ENCODE measurements at regions not wholly inside any gene's neighbourhood (a gene's known extent, or its start where the extent isn't known, plus 50 kb on each side); places are given as distances from the start of the nearest gene placed in this dataset.
"Not testable (repeated sequence)": the region's sequence is repeated elsewhere in the genome, so short reads cannot be mapped to it uniquely, and the experiment has no call there.

- DNase-seq (ENCODE audit: low read depth) = no peak
- TF ChIP-seq CTCF (IDR thresholded peaks at IDR 0.05; ENCODE audit: insufficient read depth, low read length) = no peak
- H3K4me3 ChIP-seq (ENCODE audit: low read depth, low read length) = no peak overlapping the region
Observed at GRCh38 chr4:158968961-158969360, 133.9 kb upstream of the RAPGEF2 start.

DNA sequence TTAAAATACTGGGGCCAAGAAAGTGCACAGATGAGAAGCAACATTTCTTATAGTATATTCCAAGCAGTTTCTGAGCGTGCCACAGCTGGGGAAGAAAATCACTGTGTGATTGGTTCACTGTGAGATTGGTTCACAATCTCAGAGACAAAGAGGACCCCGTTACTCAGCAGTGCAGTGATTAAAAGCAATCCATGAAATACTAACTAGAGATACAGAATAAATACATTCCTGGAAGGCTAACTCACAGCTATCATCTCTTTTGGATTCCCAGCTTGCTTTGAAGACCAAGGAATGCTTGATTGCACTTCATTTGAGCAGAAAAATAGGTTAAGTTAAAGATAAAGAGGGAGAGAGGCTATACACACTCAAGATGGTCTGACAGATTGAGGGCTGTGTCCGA, 132.1 kb upstream of the RAPGEF2 start:
- no peak for DNase-seq (ENCODE audit: low read depth)
- no peak for TF ChIP-seq CTCF (IDR thresholded peaks at IDR 0.05; ENCODE audit: insufficient read depth, low read length)
- H3K4me3 ChIP-seq (ENCODE audit: low read depth, low read length) = no peak overlapping the region

- not testable (repeated sequence) for DNase-seq (ENCODE audit: low read depth); H3K4me3 ChIP-seq (ENCODE audit: low read depth, low read length)
Observed at GRCh38 chr4:158974438-158974837, 128.4 kb upstream of the RAPGEF2 start.

- DNase-seq (ENCODE audit: low read depth); H3K4me3 ChIP-seq (ENCODE audit: low read depth, low read length): not testable (repeated sequence)
Observed at GRCh38 chr4:158980711-158981110, 122.2 kb upstream of the RAPGEF2 start.

DNA sequence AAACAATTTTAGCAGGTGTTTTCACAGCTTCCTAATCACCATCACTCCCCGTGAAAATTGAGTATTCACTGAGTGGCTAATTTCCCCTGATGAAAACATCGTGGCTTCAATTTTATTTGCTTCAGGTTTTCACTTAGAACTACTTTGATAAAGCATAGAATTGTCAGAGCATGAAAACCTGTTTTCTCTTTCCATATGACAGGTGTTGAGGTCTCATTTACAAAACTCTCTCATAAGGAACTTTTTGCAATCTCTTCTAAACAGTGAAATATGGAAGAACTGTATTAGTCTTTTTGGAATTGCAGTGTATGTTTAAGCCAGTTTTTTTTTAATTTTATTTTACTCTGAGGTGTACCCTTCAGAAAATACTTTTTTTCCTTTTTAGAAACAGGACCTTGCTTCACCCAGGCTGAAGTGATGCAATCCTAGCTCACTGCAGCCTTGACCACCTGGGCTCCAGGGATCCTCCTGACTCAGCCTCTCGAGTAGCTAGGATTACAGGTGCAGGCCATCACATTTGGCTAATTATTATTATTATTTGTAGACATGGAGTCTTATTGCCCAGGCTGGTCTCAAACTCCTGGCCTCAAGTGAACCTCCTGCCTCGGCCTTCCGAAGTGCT, 111.2 kb upstream of the RAPGEF2 start:
- no peak overlapping the region for H3K4me3 ChIP-seq (ENCODE audit: low read depth, low read length)
- TF ChIP-seq CTCF (IDR thresholded peaks at IDR 0.05; ENCODE audit: insufficient read depth, low read length) = no peak
- no peak for DNase-seq (ENCODE audit: low read depth)

GRCh38 chr4:158993891-158994290, 109.0 kb upstream of the RAPGEF2 start:
- H3K4me3 ChIP-seq (ENCODE audit: low read depth, low read length) = no peak overlapping the region
- no peak for TF ChIP-seq CTCF (IDR thresholded peaks at IDR 0.05; ENCODE audit: insufficient read depth, low read length)
- no peak for DNase-seq (ENCODE audit: low read depth)

DNA sequence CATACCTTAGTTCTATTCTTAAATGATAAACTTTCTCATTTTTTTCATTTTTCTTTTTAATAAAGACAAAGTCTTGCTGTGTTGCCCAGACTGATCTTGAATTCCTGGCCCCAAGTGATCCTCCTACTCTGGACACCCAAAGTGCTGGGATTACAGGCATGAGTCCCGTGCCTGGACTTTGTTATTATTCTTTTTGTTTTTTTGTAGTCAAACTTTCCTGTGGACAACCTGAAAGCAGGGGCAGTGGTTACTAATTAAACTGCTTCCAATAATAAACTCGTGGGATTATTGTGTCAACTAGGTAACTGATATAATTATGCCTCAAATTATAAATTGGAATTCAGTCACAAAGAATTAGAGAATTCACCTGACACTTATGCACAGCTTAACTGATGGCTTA, 107.8 kb upstream of the RAPGEF2 start:
- no peak overlapping the region for H3K4me3 ChIP-seq (ENCODE audit: low read depth, low read length)
- no peak for TF ChIP-seq CTCF (IDR thresholded peaks at IDR 0.05; ENCODE audit: insufficient read depth, low read length)
- no peak for DNase-seq (ENCODE audit: low read depth)

GRCh38 chr4:158995965-158996364, 106.9 kb upstream of the RAPGEF2 start:
- DNase-seq (ENCODE audit: low read depth) = no peak
- no peak overlapping the region for H3K4me3 ChIP-seq (ENCODE audit: low read depth, low read length)
- TF ChIP-seq CTCF (IDR thresholded peaks at IDR 0.05; ENCODE audit: insufficient read depth, low read length) = no peak
